Transverse colon (tissue), 4 donors: ENCODE measurements at regions not wholly inside any gene's neighbourhood (a gene's known extent, or its start where the extent isn't known, plus 50 kb on each side); places are given as distances from the start of the nearest gene placed in this dataset.

ENCODE experiments used
- CTCF ChIP-seq, 5 experiments: fragments of 200-600 bp in 3 of 5; fragments of 450-650 bp in 2 of 5; sonication (generic) in 3 of 5; IDR thresholded peaks; 1 replicate in 2 of 5; 2 replicates in 3 of 5; pipeline ENCODE4 v1.5.1; 2016 to 2017; ENCODE audit warnings: antibody characterized with exemption in 5 of 5, inconsistent platforms in 3 of 5, mild to moderate bottlenecking in 2 of 5, moderate library complexity in 1 of 5
- EP300 ChIP-seq: sonication (generic); formaldehyde crosslinking; IDR thresholded peaks from one replicate; pipeline ENCODE4 v1.6.1; 2017; ENCODE audit warnings: antibody characterized with exemption, low read depth
- POLR2A ChIP-seq: fragments of 450-650 bp; IDR thresholded peaks from one replicate; pipeline ENCODE4 v1.6.1; 2016; ENCODE audit warnings: antibody characterized with exemption, mild to moderate bottlenecking, moderate library complexity
- POLR2AphosphoS5 ChIP-seq, 3 donors: sonication (generic); formaldehyde crosslinking; IDR thresholded peaks; one replicate each; pipeline ENCODE4 v1.6.1; 2016; ENCODE audit warnings: antibody characterized with exemption in 3 of 3

- TF ChIP-seq CTCF (IDR thresholded peaks at IDR 0.05), result no peak
- TF ChIP-seq EP300, result no peak
- TF ChIP-seq POLR2AphosphoS5 (IDR thresholded peaks at IDR 0.05), result no peak
- TF ChIP-seq POLR2A, result no peak
Observed at GRCh38 chr17:49899588-49899987, 51.7 kb upstream of the TAC4 start.
